ENCODE measurements at regions not wholly inside any gene's neighbourhood (a gene's known extent, or its start where the extent isn't known, plus 50 kb on each side); places are given as distances from the start of the nearest gene placed in this dataset.
"Not testable (repeated sequence)": the region's sequence is repeated elsewhere in the genome, so short reads cannot be mapped to it uniquely, and the experiment has no call there.

DNA sequence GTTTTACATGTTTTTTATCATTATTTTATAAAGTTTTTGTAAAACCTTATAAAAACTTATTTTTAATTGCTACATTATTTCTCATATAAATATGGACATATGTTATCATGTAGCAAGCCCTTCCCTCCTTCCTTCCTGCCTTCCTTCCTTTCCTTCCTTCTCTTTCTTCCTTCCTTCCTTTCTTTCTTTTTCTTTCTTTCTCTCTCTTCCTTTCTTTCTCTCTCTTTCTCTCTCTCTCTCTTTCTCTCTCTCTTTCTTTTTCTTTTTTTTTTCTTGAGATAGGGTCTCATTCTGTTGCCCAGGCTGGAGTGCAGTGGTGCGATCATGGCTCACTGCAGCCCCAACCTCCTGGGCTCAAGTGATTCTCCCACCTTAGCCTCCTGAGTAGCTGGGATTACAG, 110.2 kb downstream of the DDX11 start:
- TF ChIP-seq, protein P1, sequence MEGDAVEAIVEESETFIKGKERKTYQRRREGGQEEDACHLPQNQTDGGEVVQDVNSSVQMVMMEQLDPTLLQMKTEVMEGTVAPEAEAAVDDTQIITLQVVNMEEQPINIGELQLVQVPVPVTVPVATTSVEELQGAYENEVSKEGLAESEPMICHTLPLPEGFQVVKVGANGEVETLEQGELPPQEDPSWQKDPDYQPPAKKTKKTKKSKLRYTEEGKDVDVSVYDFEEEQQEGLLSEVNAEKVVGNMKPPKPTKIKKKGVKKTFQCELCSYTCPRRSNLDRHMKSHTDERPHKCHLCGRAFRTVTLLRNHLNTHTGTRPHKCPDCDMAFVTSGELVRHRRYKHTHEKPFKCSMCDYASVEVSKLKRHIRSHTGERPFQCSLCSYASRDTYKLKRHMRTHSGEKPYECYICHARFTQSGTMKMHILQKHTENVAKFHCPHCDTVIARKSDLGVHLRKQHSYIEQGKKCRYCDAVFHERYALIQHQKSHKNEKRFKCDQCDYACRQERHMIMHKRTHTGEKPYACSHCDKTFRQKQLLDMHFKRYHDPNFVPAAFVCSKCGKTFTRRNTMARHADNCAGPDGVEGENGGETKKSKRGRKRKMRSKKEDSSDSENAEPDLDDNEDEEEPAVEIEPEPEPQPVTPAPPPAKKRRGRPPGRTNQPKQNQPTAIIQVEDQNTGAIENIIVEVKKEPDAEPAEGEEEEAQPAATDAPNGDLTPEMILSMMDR (IDR thresholded peaks at IDR 0.05; ENCODE audit: low read depth, low read length, poor library complexity, severe bottlenecking): not testable (repeated sequence)
- TF ChIP-seq EZH2phosphoT487 (IDR thresholded peaks at IDR 0.05; ENCODE audit: borderline replicate concordance, low read length): not testable (repeated sequence)

Data from DOHH2 (cell line).